H1 (cell line): ENCODE measurements at regions not wholly inside any gene's neighbourhood (a gene's known extent, or its start where the extent isn't known, plus 50 kb on each side); places are given as distances from the start of the nearest gene placed in this dataset.

Experiments
- BACH1 ChIP-seq: IDR thresholded peaks from 2 replicates; pipeline ENCODE4 v1.6.1; 2012; ENCODE audit warnings: low read length, improper control_type of control experiment
- CBX5 ChIP-seq: fragments of 300-800, 300-1000 bp; sonication (generic); IDR thresholded peaks from 2 replicates; pipeline ENCODE4 v1.7.1; 2016; ENCODE audit warnings: antibody characterized with exemption, low read length, low read depth
- EP300 ChIP-seq, 2 experiments: IDR thresholded peaks; 1 replicate in 1 of 2; 2 replicates in 1 of 2; pipeline ENCODE4 v1.6.1; 2011 to 2012; ENCODE audit warnings: low read depth in 2 of 2, low read length in 2 of 2, mild to moderate bottlenecking in 2 of 2, borderline replicate concordance in 1 of 2, inconsistent platforms in 1 of 2, moderate library complexity in 1 of 2
- EZH2 ChIP-seq: fragments of 200-600 bp; sonication (generic); IDR thresholded peaks from 2 replicates; pipeline ENCODE4 v1.7.1; 2012; ENCODE audit warnings: low read depth, mild to moderate bottlenecking, moderate library complexity, low read length, inconsistent platforms; ENCODE audit not compliant: severe bottlenecking
- JUND ChIP-seq: IDR thresholded peaks from 2 replicates; pipeline ENCODE4 v1.6.1; 2011; ENCODE audit warnings: mild to moderate bottlenecking, improper control_type of control experiment, low read length
- PHF8 ChIP-seq: fragments of 200-600 bp; sonication (generic); conservative IDR thresholded peaks from 2 replicates; pipeline ENCODE4 v1.7.1; 2012; ENCODE audit warnings: low read depth, mild to moderate bottlenecking, inconsistent platforms, low read length, moderate library complexity
- POLR2A ChIP-seq, 2 experiments: IDR thresholded peaks; 1 replicate in 1 of 2; 2 replicates in 1 of 2; pipeline ENCODE4 v1.6.1; 2011; ENCODE audit warnings: low read depth in 2 of 2, low read length in 2 of 2, mild to moderate bottlenecking in 2 of 2; ENCODE audit errors: control extremely low read depth in 1 of 2
- POLR2AphosphoS5 ChIP-seq: IDR thresholded peaks from 2 replicates; pipeline ENCODE4 v1.6.1; 2011; ENCODE audit warnings: low read depth, low read length
- RAD21 ChIP-seq, 2 experiments: IDR thresholded peaks in 1 of 2; conservative IDR thresholded peaks in 1 of 2; 2 replicates each; pipeline ENCODE4 v1.6.1; 2011; ENCODE audit warnings: low read depth in 2 of 2, low read length in 2 of 2, improper control_type of control experiment in 1 of 2, inconsistent platforms in 1 of 2, mild to moderate bottlenecking in 1 of 2, moderate library complexity in 1 of 2
- SP1 ChIP-seq: IDR thresholded peaks from 2 replicates; pipeline ENCODE4 v1.6.1; 2011; ENCODE audit warnings: low read depth, low read length
- YY1 ChIP-seq: IDR thresholded peaks from 2 replicates; pipeline ENCODE4 v1.6.1; 2011; ENCODE audit warnings: low read depth, mild to moderate bottlenecking, low read length
- TF ChIP-seq, protein P1 (sequence below), 3 experiments: IDR thresholded peaks; 1 replicate in 2 of 3; 2 replicates in 1 of 3; pipeline versions ENCODE4 v1.5.1 to v1.6.1; 2011; ENCODE audit warnings: low read length in 3 of 3, mild to moderate bottlenecking in 3 of 3, inconsistent platforms in 2 of 3, low read depth in 1 of 3, moderate library complexity in 1 of 3; ENCODE audit not compliant: insufficient read depth in 1 of 3; ENCODE audit errors: control extremely low read depth in 1 of 3
- TF ChIP-seq, protein P2 (sequence below): IDR thresholded peaks from 2 replicates; pipeline ENCODE4 v1.6.1; 2011; ENCODE audit warnings: low read length, improper control_type of control experiment
- TF ChIP-seq, protein P3 (sequence below): IDR thresholded peaks from 2 replicates; pipeline ENCODE4 v1.6.1; 2012; ENCODE audit warnings: inconsistent platforms

DNA sequence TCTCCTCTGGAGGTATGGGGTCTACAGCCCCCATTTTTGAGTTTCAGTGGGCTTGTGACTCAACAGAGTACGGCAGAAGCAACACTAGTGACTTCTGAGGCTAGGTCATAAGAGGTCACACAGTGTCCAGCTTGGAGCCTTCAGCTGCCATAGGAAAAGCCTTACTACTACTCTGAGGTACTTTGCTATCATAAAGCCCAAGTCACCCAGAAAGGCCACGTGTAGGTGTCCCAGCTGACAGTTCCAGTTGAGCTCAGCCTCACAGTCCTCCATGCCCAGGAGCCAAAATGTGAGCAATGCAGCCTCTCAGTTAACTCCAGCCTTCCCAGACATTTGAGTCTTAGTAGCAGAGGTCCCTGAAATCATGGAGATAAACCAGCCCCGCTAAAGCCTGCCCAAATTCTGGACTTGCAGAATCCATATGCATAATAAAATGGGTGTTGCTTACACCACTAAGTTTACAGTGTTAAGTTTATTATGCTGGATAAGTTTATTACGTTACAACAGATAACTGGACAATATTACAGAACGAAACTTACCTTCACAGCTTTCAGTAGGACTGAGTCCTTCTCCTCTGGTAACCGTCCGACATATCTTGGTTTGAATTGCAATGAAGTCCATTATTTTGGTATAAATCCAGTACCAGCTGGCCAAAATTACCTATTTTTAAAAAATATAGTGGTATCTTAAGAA, 181.1 kb downstream of the AVL9 start:
- no peak for TF ChIP-seq PHF8
- TF ChIP-seq, protein P1, sequence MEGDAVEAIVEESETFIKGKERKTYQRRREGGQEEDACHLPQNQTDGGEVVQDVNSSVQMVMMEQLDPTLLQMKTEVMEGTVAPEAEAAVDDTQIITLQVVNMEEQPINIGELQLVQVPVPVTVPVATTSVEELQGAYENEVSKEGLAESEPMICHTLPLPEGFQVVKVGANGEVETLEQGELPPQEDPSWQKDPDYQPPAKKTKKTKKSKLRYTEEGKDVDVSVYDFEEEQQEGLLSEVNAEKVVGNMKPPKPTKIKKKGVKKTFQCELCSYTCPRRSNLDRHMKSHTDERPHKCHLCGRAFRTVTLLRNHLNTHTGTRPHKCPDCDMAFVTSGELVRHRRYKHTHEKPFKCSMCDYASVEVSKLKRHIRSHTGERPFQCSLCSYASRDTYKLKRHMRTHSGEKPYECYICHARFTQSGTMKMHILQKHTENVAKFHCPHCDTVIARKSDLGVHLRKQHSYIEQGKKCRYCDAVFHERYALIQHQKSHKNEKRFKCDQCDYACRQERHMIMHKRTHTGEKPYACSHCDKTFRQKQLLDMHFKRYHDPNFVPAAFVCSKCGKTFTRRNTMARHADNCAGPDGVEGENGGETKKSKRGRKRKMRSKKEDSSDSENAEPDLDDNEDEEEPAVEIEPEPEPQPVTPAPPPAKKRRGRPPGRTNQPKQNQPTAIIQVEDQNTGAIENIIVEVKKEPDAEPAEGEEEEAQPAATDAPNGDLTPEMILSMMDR (IDR thresholded peaks at IDR 0.05; ENCODE audit: control extremely low read depth in 1 of 3, insufficient read depth in 1 of 3, low read depth in 1 of 3, low read length in 3 of 3), result no peak
- TF ChIP-seq, protein P2, sequence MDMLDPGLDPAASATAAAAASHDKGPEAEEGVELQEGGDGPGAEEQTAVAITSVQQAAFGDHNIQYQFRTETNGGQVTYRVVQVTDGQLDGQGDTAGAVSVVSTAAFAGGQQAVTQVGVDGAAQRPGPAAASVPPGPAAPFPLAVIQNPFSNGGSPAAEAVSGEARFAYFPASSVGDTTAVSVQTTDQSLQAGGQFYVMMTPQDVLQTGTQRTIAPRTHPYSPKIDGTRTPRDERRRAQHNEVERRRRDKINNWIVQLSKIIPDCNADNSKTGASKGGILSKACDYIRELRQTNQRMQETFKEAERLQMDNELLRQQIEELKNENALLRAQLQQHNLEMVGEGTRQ, result no peak
- TF ChIP-seq EZH2, result no peak
- no peak for TF ChIP-seq EP300 (IDR thresholded peaks at IDR 0.05; ENCODE audit: borderline replicate concordance in 1 of 2, low read depth in 2 of 2, low read length in 2 of 2)
- no peak for TF ChIP-seq BACH1
- TF ChIP-seq POLR2A (IDR thresholded peaks at IDR 0.05; ENCODE audit: control extremely low read depth in 1 of 2, low read depth in 2 of 2, low read length in 2 of 2), result no peak
- TF ChIP-seq SP1, result no peak
- TF ChIP-seq, protein P3, sequence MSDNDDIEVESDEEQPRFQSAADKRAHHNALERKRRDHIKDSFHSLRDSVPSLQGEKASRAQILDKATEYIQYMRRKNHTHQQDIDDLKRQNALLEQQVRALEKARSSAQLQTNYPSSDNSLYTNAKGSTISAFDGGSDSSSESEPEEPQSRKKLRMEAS, result no peak
- no peak for TF ChIP-seq JUND
- no peak for TF ChIP-seq YY1
- TF ChIP-seq POLR2AphosphoS5, result no peak
- no peak for TF ChIP-seq RAD21 (IDR thresholded peaks at IDR 0.05 in 1 of 2, conservative IDR thresholded peaks at IDR 0.05 in 1 of 2; ENCODE audit: low read depth in 2 of 2, low read length in 2 of 2)
- TF ChIP-seq CBX5, result no peak
